K562 (cell line): ENCODE measurements at regions not wholly inside any gene's neighbourhood (a gene's known extent, or its start where the extent isn't known, plus 50 kb on each side); places are given as distances from the start of the nearest gene placed in this dataset.

Experiments
- ATAC-seq: fragments of 200-7000 bp; cut with Tn5 transposase; 3 replicates; pipeline ENCODE4 v1.9.1; 2020; ENCODE audit warnings: moderate library complexity
- BruUV-seq: library from RNA; stranded (reverse); fragments of 400-500 nt; replicated peaks from 2 replicates; lab custom pipeline; 2021; lab: Mats Ljungman, UMichigan
- CTCF ChIA-PET: fragments of 300-600 bp; formaldehyde crosslinking; extraction: SDS; loops from one replicate; lab custom pipeline; 2021; ENCODE audit warnings: low intra/inter-chr PET ratio; lab: Yijun Ruan, JAX
- POLR2A ChIA-PET: fragments of 300-600, 350-650 bp; sonication (Branson Sonifier 250); formaldehyde crosslinking; extraction: SDS; loops from one replicate; lab custom pipeline; 2021; ENCODE audit warnings: antibody characterized with exemption, inconsistent platforms; lab: Yijun Ruan, JAX
- DNase-seq, 4 experiments: peaks; one replicate each; pipeline versions ENCODE4 v3.0.0 to v3.0.0-alpha.2; 2011 to 2018; ENCODE audit warnings: low spot score in 3 of 4, mixed read lengths in 3 of 4; ENCODE audit errors: extremely low read depth in 1 of 4
- FAIRE-seq: peaks from 2 replicates; lab custom pipeline; 2011; peaks lifted over from hg19 to GRCh38; lab: Jason Lieb, UNC
- H2AFZ ChIP-seq: 2 replicates; pipeline ENCODE4 v1.6.0; 2011; ENCODE audit warnings: low read depth, low read length, control low read depth, inconsistent platforms
- H3K27ac ChIP-seq: fragments of 200-600 bp; 3 replicates; pipeline ENCODE4 v1.8.0; 2011; ENCODE audit warnings: low read depth, mild to moderate bottlenecking, control low read depth, inconsistent platforms, low read length, moderate library complexity, mixed read lengths; ENCODE audit errors: extremely low read depth
- H3K27me3 ChIP-seq, 2 experiments: fragments of 300-600 bp in 1 of 2; 2 replicates in 1 of 2; 3 replicates in 1 of 2; pipeline versions ENCODE4 v1.6.0 to v1.8.0; 2011; ENCODE audit warnings: inconsistent platforms in 2 of 2, low read length in 2 of 2, mild to moderate bottlenecking in 1 of 2, mixed read lengths in 1 of 2, moderate library complexity in 1 of 2; ENCODE audit not compliant: control insufficient read depth in 2 of 2, insufficient read depth in 2 of 2
- H3K36me3 ChIP-seq: fragments of 300-600 bp; 3 replicates; pipeline ENCODE4 v1.8.0; 2011; ENCODE audit warnings: mild to moderate bottlenecking, low read length, inconsistent platforms; ENCODE audit not compliant: control insufficient read depth, insufficient read depth
- H3K4me1 ChIP-seq, 2 experiments: fragments of 200-600 bp in 1 of 2; replicated peaks in 1 of 2; 2 replicates in 1 of 2; 3 replicates in 1 of 2; pipeline versions ENCODE4 v1.5.1 to v1.8.0; 2011; ENCODE audit warnings: inconsistent platforms in 2 of 2, low read length in 2 of 2, mild to moderate bottlenecking in 1 of 2, mixed read lengths in 1 of 2, moderate library complexity in 1 of 2; ENCODE audit not compliant: control insufficient read depth in 2 of 2, insufficient read depth in 2 of 2
- H3K4me2 ChIP-seq: 2 replicates; pipeline ENCODE4 v1.6.1; 2011; ENCODE audit warnings: low read length, control low read depth, inconsistent platforms, mixed read lengths; ENCODE audit not compliant: insufficient read depth
- H3K4me3 ChIP-seq: fragments of 200-600 bp; sonication (generic), shearing (Covaris generic); 2 replicates; pipeline ENCODE4 v1.5.1; 2016; ENCODE audit warnings: control low read depth, inconsistent platforms
- H3K79me2 ChIP-seq: fragments of 200-600 bp; 3 replicates; pipeline ENCODE4 v1.8.0; 2011; ENCODE audit warnings: low read length, inconsistent platforms; ENCODE audit not compliant: control insufficient read depth, insufficient read depth
- H3K9ac ChIP-seq, 2 experiments: 2 replicates each; pipeline versions ENCODE4 v1.6.0 to v1.6.1; 2011; ENCODE audit warnings: low read depth in 2 of 2, low read length in 2 of 2, control low read depth in 1 of 2, inconsistent platforms in 1 of 2, mild to moderate bottlenecking in 1 of 2, mixed read lengths in 1 of 2; ENCODE audit not compliant: insufficient read depth in 1 of 2
- H3K9me1 ChIP-seq: one replicate; pipeline ENCODE4 v1.6.0; 2011; ENCODE audit warnings: inconsistent platforms, mild to moderate bottlenecking, low read length, moderate library complexity; ENCODE audit not compliant: control insufficient read depth, insufficient read depth
- H3K9me3 ChIP-seq: replicated peaks from 2 replicates; pipeline ENCODE4 v1.5.1; 2011; ENCODE audit warnings: low read depth, low read length, inconsistent platforms; ENCODE audit not compliant: control insufficient read depth, insufficient read depth
- H4K20me1 ChIP-seq: replicated peaks from 2 replicates; pipeline ENCODE4 v1.6.1; 2011; ENCODE audit warnings: low read length, inconsistent platforms, mixed read lengths; ENCODE audit not compliant: control insufficient read depth, insufficient read depth
- AFF1 ChIP-seq, 2 experiments: fragments of 450-650 bp; IDR thresholded peaks; 2 replicates each; pipeline ENCODE4 v1.6.1; 2018; ENCODE audit warnings: mild to moderate bottlenecking in 2 of 2, low read depth in 1 of 2; ENCODE audit not compliant: partially characterized antibody in 2 of 2
- CREB1 ChIP-seq, 2 experiments: sonication (generic) in 1 of 2; formaldehyde crosslinking in 1 of 2; IDR thresholded peaks; 2 replicates each; pipeline versions ENCODE4 v1.6.1 to v1.8.0; 2012 to 2022; ENCODE audit warnings: inconsistent platforms in 1 of 2, mild to moderate bottlenecking in 1 of 2, missing genetic modification reagents in 1 of 2, moderate library complexity in 1 of 2
- CUX1 ChIP-seq: fragments of 200-800 bp; sonication (Bioruptor generic); IDR thresholded peaks from 2 replicates; pipeline ENCODE4 v1.6.1; 2016; ENCODE audit warnings: missing genetic modification characterization, missing compliant biosample characterization
- ETV1 ChIP-seq: fragments of 450-650 bp; conservative IDR thresholded peaks from 2 replicates; pipeline ENCODE4 v1.6.1; 2016; ENCODE audit warnings: missing genetic modification characterization, control low read depth, low read depth, missing compliant biosample characterization
- JUN ChIP-seq, 2 experiments: sonication (generic) in 1 of 2; formaldehyde crosslinking in 1 of 2; IDR thresholded peaks; 2 replicates each; pipeline versions ENCODE4 v1.6.1 to v1.8.0; 2012 to 2022; ENCODE audit warnings: borderline replicate concordance in 2 of 2, mild to moderate bottlenecking in 2 of 2, improper control_type of control experiment in 1 of 2, low read depth in 1 of 2, low read length in 1 of 2, missing genetic modification reagents in 1 of 2
- RAD21 ChIP-seq, 2 experiments: fragments of 250-450 bp in 1 of 2; fragments of 450-650 bp in 1 of 2; sonication (Bioruptor Pico) in 1 of 2; formaldehyde crosslinking in 1 of 2; IDR thresholded peaks in 1 of 2; conservative IDR thresholded peaks in 1 of 2; 2 replicates each; pipeline versions ENCODE4 v1.4.0 to v1.8.0; 2020 to 2022; ENCODE audit warnings: mild to moderate bottlenecking in 2 of 2, moderate library complexity in 1 of 2
- SNRNP70 ChIP-seq: fragments of 200-400 bp; formaldehyde crosslinking; optimal IDR thresholded peaks from 2 replicates; pipeline ENCODE3; 2017; ENCODE audit warnings: low read depth, low read length
- ZNF764 ChIP-seq: fragments of 250-450 bp; sonication (Bioruptor Pico); IDR thresholded peaks from 2 replicates; pipeline ENCODE4 v1.4.0; 2020; ENCODE audit warnings: low read depth, mild to moderate bottlenecking, moderate library complexity
- WGBS: fragments of 100-300 bp; shearing (Covaris generic); methylation state at CpG from one replicate; pipeline ENCODE4 v1.1.6; 2016; ENCODE audit warnings: low coverage, mixed read lengths; ENCODE audit not compliant: insufficient coverage; ENCODE audit errors: missing lambda C conversion rate; 5-methylcytosine and 5-hydroxymethylcytosine counted together
- in situ Hi-C: fragments of 300-500 bp; cut with MboI; formaldehyde crosslinking; loops from 4 replicates; pipeline ENCODE4 v1.15.0; 2018; ENCODE audit warnings: inconsistent platforms, mixed read lengths
- intact Hi-C: fragments of 100-400 bp; cut with micrococcal nuclease; formaldehyde crosslinking; loops from 2 replicates; pipeline ENCODE4 v1.14.2; 2022

DNA sequence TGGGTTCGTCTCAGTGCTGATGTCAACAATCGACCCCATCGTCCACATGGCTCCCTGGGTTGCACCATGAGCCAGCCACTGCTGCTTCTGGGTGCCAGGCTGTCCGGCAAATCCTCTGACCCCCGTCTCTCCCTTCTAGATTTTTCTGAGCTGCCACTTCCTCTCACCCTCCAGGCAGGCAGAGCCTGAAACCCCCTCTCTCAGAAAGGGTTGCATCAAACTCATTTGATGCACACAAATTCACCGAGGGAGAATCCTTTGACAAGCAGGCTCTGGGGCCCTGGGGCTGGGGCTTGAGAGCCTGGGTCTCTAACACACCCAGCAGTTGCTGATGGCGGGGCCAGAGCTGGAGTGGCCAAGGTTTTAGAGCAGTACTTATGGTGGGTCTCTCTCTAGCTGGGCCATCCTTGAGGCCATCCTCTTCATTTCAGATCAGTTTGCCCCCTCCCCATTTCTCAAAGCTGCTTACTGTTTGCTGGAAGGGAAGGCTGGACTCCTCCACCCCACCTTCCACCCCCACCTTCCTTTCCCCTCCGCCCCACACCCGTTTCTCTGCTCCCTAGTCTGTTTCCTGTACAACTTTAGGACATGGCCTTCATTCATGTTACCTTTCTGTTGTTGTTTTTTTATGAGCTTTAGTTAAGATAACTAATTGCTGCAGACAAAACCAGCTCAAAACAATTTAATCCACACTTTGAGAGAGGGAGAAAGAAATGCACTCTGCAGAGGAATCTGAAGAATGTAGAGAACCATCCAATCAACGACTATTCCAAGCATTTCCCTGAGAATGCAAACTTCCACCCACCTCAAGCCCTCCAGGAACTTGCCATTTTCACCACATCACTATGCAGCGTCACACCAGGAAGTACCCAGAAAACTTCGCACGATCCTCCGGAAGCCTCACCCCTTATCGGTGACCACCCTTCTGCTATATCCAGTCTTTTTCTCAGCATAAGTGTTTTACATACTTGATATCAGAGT is 69.5 kb downstream of the ARL4C start:
- intact Hi-C loops: no loop called here
- Histone ChIP-seq H3K79me2 (no peaks in the 10 kb centered on the region), H3K36me3 (no peaks in the 10 kb centered on the region), H4K20me1 (no peaks in the 10 kb centered on the region), H3K4me3 (no peak overlapping the region), H3K9ac (no peak overlapping the region), H3K9me1 (no peaks in the 10 kb centered on the region), H3K9me3 (no peaks in the 10 kb centered on the region), H3K27ac (no peak overlapping the region), H3K4me1 (no peaks in the 10 kb centered on the region; a peak in 1 of 5 replicates), H3K27me3 (peaks cover 0 to 5% of the 10 kb centered on the region in 2 experiments; a peak in 2 of 5 replicates), H2AFZ (no peak overlapping the region), H3K4me2 (no peak overlapping the region)
- in situ Hi-C loops: no loop called here
- ATAC-seq (no peak), DNase-seq (no peak), FAIRE-seq (no peak)
- CTCF ChIA-PET: no interaction called here
- no TSS peak for BruUV-seq
- 7% methylated on average over 10 of the region's 15 CpGs for whole genome bisulfite sequencing
- POLR2A ChIA-PET: no interaction called here
- TF ChIP-seq ZNF764 (CRISPR knock-in tag) (no peak), CREB1 (IDR thresholded peaks at IDR 0.05) (no peak), CREB1 (CRISPR knock-in tag; IDR thresholded peaks at IDR 0.05) (no peak), RAD21 (CRISPR knock-in tag; conservative IDR thresholded peaks at IDR 0.05 in 1 of 2, IDR thresholded peaks at IDR 0.05 in 1 of 2) (no peak), JUN (IDR thresholded peaks at IDR 0.05; ENCODE audit: borderline replicate concordance, low read depth, low read length) (no peak), JUN (CRISPR knock-in tag; IDR thresholded peaks at IDR 0.05; ENCODE audit: borderline replicate concordance) (no peak), ETV1 (tag) (no peak), AFF1 (IDR thresholded peaks at IDR 0.05; ENCODE audit: low read depth in 1 of 2, partially characterized antibody in 2 of 2) (no peak), CUX1 (no peak), SNRNP70 (no peak)
